ENCODE measurements at regions not wholly inside any gene's neighbourhood (a gene's known extent, or its start where the extent isn't known, plus 50 kb on each side); places are given as distances from the start of the nearest gene placed in this dataset.

- no peaks in the 10 kb centered on the region for H3K9me3 ChIP-seq
- TF ChIP-seq POLR2A (IDR thresholded peaks at IDR 0.05) (no peak), CTCF (IDR thresholded peaks at IDR 0.05 in 4 of 5, conservative IDR thresholded peaks at IDR 0.05 in 1 of 5) (no peak)
- no peaks in the 10 kb centered on the region for H3K4me1 ChIP-seq
- no peak overlapping the region for H3K27ac ChIP-seq
- no peaks in the 10 kb centered on the region for H3K27me3 ChIP-seq
- intact Hi-C loops (cut with DNase I; ENCODE audit: low total_unique reads) (no loop called here), in situ Hi-C loops (cut with MboI; ENCODE audit: low sequenced_read_pairs in 4 of 4) (no loop called here)
- no peak for ATAC-seq
- H3K36me3 ChIP-seq = no peaks in the 10 kb centered on the region
- no peak for DNase-seq
- no peak overlapping the region for H3K4me3 ChIP-seq
Observed at GRCh38 chr4:178778496-178778895, 1336.3 kb upstream of the AGA start.

- Histone ChIP-seq H3K4me1 (no peaks in the 10 kb centered on the region), H3K27me3 (no peaks in the 10 kb centered on the region), H3K4me3 (no peak overlapping the region), H3K27ac (no peak overlapping the region), H3K36me3 (no peaks in the 10 kb centered on the region), H3K9me3 (no peaks in the 10 kb centered on the region)
- no peak for ATAC-seq
- no peak for DNase-seq
- in situ Hi-C loops (cut with MboI; ENCODE audit: low sequenced_read_pairs in 4 of 4) (no loop called here), intact Hi-C loops (cut with DNase I; ENCODE audit: low total_unique reads) (no loop called here)
- TF ChIP-seq POLR2A (IDR thresholded peaks at IDR 0.05) = no peak
- no peak for TF ChIP-seq CTCF (IDR thresholded peaks at IDR 0.05 in 4 of 5, conservative IDR thresholded peaks at IDR 0.05 in 1 of 5)
Observed at GRCh38 chr4:178781779-178782178, 1339.5 kb upstream of the AGA start.

GRCh38 chr4:178784491-178784890, 1342.3 kb upstream of the AGA start:
- TF ChIP-seq CTCF (IDR thresholded peaks at IDR 0.05 in 4 of 5, conservative IDR thresholded peaks at IDR 0.05 in 1 of 5) = no peak
- TF ChIP-seq POLR2A (IDR thresholded peaks at IDR 0.05) = no peak
- Histone ChIP-seq H3K4me1 (no peaks in the 10 kb centered on the region), H3K9me3 (no peaks in the 10 kb centered on the region), H3K27ac (no peak overlapping the region), H3K27me3 (no peaks in the 10 kb centered on the region), H3K36me3 (no peaks in the 10 kb centered on the region), H3K4me3 (no peak overlapping the region)
- DNase-seq (no peak), ATAC-seq (no peak)
- in situ Hi-C loops (cut with MboI; ENCODE audit: low sequenced_read_pairs in 4 of 4) = no loop called here
- intact Hi-C loops (cut with DNase I; ENCODE audit: low total_unique reads) = no loop called here

- Histone ChIP-seq H3K4me3 (no peak overlapping the region), H3K9me3 (no peaks in the 10 kb centered on the region), H3K27ac (no peak overlapping the region), H3K27me3 (no peaks in the 10 kb centered on the region), H3K4me1 (no peaks in the 10 kb centered on the region), H3K36me3 (no peaks in the 10 kb centered on the region)
- DNase-seq = no peak
- in situ Hi-C loops (cut with MboI; ENCODE audit: low sequenced_read_pairs in 4 of 4) = no loop called here
- intact Hi-C loops (cut with DNase I; ENCODE audit: low total_unique reads) = no loop called here
- no peak for ATAC-seq
- TF ChIP-seq CTCF (IDR thresholded peaks at IDR 0.05 in 4 of 5, conservative IDR thresholded peaks at IDR 0.05 in 1 of 5) (no peak), POLR2A (IDR thresholded peaks at IDR 0.05) (no peak)
Observed at GRCh38 chr4:178789279-178789678, 1347.0 kb upstream of the AGA start.

GRCh38 chr4:178799204-178799603, 1357.0 kb upstream of the AGA start:
- intact Hi-C loops (cut with DNase I; ENCODE audit: low total_unique reads) = no loop called here

More at GRCh38 chr4:178799204-178799603, 1357.0 kb upstream of the AGA start:
- Histone ChIP-seq H3K9me3 (no peaks in the 10 kb centered on the region), H3K27me3 (no peaks in the 10 kb centered on the region), H3K36me3 (no peaks in the 10 kb centered on the region), H3K27ac (no peak overlapping the region), H3K4me3 (no peak overlapping the region), H3K4me1 (no peaks in the 10 kb centered on the region)
- ATAC-seq (no peak), DNase-seq (no peak)
- TF ChIP-seq CTCF (IDR thresholded peaks at IDR 0.05 in 4 of 5, conservative IDR thresholded peaks at IDR 0.05 in 1 of 5) (no peak), POLR2A (IDR thresholded peaks at IDR 0.05) (no peak)
- in situ Hi-C loops (cut with MboI; ENCODE audit: low sequenced_read_pairs in 4 of 4) = no loop called here

Measured in gastrocnemius medialis (tissue), 4 donors.